PC-9 (cell line): ENCODE measurements at regions not wholly inside any gene's neighbourhood (a gene's known extent, or its start where the extent isn't known, plus 50 kb on each side); places are given as distances from the start of the nearest gene placed in this dataset.

ENCODE experiments used
- EZH2 ChIP-seq: fragments of 200-600 bp; sonication (generic); IDR thresholded peaks from 2 replicates; pipeline ENCODE4 v1.8.0; 2017; ENCODE audit warnings: antibody characterized with exemption, low read depth
- TF ChIP-seq, protein P1 (sequence below): fragments of 200-600 bp; sonication (generic); conservative IDR thresholded peaks from 2 replicates; pipeline ENCODE4 v1.6.1; 2017; ENCODE audit warnings: mixed run types, antibody characterized with exemption, mild to moderate bottlenecking, moderate library complexity

DNA sequence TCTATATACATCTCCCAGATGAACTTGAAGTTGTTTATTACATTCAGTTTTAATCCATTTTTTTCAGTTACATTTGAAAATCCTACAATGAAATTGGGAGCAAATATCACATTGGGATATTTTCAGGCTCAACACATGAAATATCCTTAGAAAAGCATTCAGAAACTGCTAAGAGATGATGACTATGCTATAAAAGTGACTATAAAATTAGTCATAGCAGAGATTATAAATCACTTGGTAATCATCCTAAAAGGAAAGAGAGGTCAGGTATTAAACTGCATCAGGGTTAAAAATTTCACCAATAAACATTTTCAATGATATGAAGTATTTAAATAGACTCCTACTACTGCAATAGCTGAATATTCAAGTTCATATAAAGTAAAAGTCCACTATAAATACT, 987.7 kb downstream of the GRIK2 start:
- TF ChIP-seq, protein P1, sequence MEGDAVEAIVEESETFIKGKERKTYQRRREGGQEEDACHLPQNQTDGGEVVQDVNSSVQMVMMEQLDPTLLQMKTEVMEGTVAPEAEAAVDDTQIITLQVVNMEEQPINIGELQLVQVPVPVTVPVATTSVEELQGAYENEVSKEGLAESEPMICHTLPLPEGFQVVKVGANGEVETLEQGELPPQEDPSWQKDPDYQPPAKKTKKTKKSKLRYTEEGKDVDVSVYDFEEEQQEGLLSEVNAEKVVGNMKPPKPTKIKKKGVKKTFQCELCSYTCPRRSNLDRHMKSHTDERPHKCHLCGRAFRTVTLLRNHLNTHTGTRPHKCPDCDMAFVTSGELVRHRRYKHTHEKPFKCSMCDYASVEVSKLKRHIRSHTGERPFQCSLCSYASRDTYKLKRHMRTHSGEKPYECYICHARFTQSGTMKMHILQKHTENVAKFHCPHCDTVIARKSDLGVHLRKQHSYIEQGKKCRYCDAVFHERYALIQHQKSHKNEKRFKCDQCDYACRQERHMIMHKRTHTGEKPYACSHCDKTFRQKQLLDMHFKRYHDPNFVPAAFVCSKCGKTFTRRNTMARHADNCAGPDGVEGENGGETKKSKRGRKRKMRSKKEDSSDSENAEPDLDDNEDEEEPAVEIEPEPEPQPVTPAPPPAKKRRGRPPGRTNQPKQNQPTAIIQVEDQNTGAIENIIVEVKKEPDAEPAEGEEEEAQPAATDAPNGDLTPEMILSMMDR: no peak
- no peak for TF ChIP-seq EZH2
